Smooth muscle cell (in vitro differentiated cells): ENCODE measurements at regions not wholly inside any gene's neighbourhood (a gene's known extent, or its start where the extent isn't known, plus 50 kb on each side); places are given as distances from the start of the nearest gene placed in this dataset.

ENCODE experiments used
- DNase-seq: peaks from one replicate; lab custom pipeline; 2025; ENCODE audit not compliant: unreplicated experiment; lab: John Stamatoyannopoulos, UW
- H2AFZ ChIP-seq: fragments of 200-600 bp; sonication (generic); 2 replicates; pipeline ENCODE4 v1.6.0; 2016; ENCODE audit warnings: antibody characterized with exemption, low read depth, mild to moderate bottlenecking
- H3F3A ChIP-seq: fragments of 200-600 bp; sonication (generic); 2 replicates; pipeline ENCODE4 v1.6.0; 2017; ENCODE audit warnings: antibody characterized with exemption, low read depth
- H3K27ac ChIP-seq: fragments of 200-600 bp; sonication (generic); 2 replicates; pipeline ENCODE4 v1.5.1; 2016; ENCODE audit warnings: low read depth, mild to moderate bottlenecking
- H3K27me3 ChIP-seq: fragments of 200-600 bp; sonication (generic); 2 replicates; pipeline ENCODE4 v1.6.1; 2016; ENCODE audit warnings: low read depth, mild to moderate bottlenecking
- H3K36me3 ChIP-seq: fragments of 200-600 bp; sonication (generic); 2 replicates; pipeline ENCODE4 v1.5.1; 2016; ENCODE audit warnings: low read depth
- H3K4me1 ChIP-seq: fragments of 200-600 bp; sonication (generic); 2 replicates; pipeline ENCODE4 v1.5.1; 2016; ENCODE audit warnings: low read depth
- H3K4me2 ChIP-seq: fragments of 200-600 bp; sonication (generic); 2 replicates; pipeline ENCODE4 v1.6.0; 2016; ENCODE audit warnings: mild to moderate bottlenecking
- H3K4me3 ChIP-seq: fragments of 200-600 bp; sonication (generic); 2 replicates; pipeline ENCODE4 v1.5.1; 2016; ENCODE audit warnings: mild to moderate bottlenecking
- H3K79me2 ChIP-seq: fragments of 200-600 bp; sonication (generic); 2 replicates; pipeline ENCODE4 v1.6.0; 2016; ENCODE audit warnings: low read depth, mild to moderate bottlenecking
- H3K9ac ChIP-seq: fragments of 200-600 bp; sonication (generic); 2 replicates; pipeline ENCODE4 v1.6.0; 2016; ENCODE audit warnings: low read depth
- H3K9me3 ChIP-seq: fragments of 200-600 bp; sonication (generic); replicated peaks from 2 replicates; pipeline ENCODE4 v1.5.1; 2016; ENCODE audit warnings: low read depth
- H4K20me1 ChIP-seq: fragments of 200-600 bp; sonication (generic); 2 replicates; pipeline ENCODE4 v1.6.0; 2016; ENCODE audit warnings: low read depth
- WGBS: methylation state at CpG from one replicate; pipeline ENCODE4 v1.1.7; 2016; ENCODE audit warnings: low lambda C conversion rate; 5-methylcytosine and 5-hydroxymethylcytosine counted together
- TF ChIP-seq, protein P1 (sequence below): fragments of 200-600 bp; sonication (generic); IDR thresholded peaks from 2 replicates; pipeline ENCODE4 v1.5.1; 2017; ENCODE audit warnings: borderline replicate concordance, mild to moderate bottlenecking, antibody characterized with exemption; ENCODE audit not compliant: insufficient read depth, poor library complexity, severe bottlenecking

DNA sequence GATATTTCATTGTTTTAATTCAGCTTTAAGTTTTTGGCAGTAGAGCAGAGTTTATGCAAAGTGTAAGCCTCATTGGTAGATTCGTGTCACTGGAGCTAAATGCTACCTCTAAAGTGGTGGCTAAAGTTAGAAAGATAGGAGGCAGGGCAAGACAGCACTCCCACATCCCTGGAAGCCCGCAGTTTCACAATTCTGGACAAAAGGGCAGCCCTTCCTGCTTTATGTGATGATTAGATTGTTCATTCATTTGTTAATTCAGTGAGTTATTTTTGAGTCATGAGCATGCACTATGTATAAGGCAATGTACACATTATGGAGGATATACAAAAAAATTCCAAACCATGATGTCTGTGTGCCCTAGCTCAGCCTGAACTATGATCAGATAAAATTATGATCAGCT is 52.1 kb upstream of the EIF3M start:
- Histone ChIP-seq H3K4me1 (no peaks in the 10 kb centered on the region), H3K4me2 (no peak overlapping the region), H4K20me1 (no peaks in the 10 kb centered on the region), H3K27me3 (no peaks in the 10 kb centered on the region), H3K79me2 (no peaks in the 10 kb centered on the region), H3K9me3 (no peaks in the 10 kb centered on the region), H3K36me3 (no peaks in the 10 kb centered on the region), H3K4me3 (no peak overlapping the region), H3F3A (no peaks in the 10 kb centered on the region), H3K27ac (no peak overlapping the region), H3K9ac (no peak overlapping the region), H2AFZ (no peak overlapping the region)
- no peak for DNase-seq
- WGBS, result 74% methylated on average over 2 of the region's 2 CpGs
- TF ChIP-seq, protein P1, sequence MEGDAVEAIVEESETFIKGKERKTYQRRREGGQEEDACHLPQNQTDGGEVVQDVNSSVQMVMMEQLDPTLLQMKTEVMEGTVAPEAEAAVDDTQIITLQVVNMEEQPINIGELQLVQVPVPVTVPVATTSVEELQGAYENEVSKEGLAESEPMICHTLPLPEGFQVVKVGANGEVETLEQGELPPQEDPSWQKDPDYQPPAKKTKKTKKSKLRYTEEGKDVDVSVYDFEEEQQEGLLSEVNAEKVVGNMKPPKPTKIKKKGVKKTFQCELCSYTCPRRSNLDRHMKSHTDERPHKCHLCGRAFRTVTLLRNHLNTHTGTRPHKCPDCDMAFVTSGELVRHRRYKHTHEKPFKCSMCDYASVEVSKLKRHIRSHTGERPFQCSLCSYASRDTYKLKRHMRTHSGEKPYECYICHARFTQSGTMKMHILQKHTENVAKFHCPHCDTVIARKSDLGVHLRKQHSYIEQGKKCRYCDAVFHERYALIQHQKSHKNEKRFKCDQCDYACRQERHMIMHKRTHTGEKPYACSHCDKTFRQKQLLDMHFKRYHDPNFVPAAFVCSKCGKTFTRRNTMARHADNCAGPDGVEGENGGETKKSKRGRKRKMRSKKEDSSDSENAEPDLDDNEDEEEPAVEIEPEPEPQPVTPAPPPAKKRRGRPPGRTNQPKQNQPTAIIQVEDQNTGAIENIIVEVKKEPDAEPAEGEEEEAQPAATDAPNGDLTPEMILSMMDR, result no peak

DNA sequence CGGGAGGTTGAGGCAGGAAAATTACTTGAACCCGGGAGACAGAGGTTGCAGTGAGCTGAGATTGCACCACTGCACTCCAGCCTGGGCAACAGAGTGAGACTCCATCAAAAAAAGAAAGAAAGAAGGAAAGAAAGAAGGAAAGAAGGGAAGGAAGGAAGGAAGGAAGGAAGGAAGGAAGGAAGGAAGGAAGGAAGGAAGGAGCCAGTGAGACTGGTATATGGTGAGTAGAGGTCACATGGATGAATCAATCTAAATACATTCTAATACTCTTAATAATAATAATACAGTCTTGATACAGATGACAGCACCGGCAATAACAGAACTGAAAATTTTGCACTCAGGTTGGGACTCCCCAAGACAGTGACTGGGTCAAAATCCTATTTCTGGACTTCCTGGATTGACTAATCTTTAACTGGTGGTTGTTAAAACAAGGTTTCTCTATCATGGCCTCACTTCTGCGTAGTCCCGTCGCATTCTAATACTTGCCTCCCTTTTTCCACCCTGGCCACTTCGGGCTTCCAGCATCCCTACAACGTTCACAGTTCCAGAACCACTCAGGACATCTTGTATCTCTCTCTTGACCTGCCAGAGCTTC is 53.5 kb upstream of the EIF3M start:
- Histone ChIP-seq H3K4me2 (no peak overlapping the region), H3K9ac (no peak overlapping the region), H3K4me1 (no peaks in the 10 kb centered on the region), H3K9me3 (no peaks in the 10 kb centered on the region), H3K4me3 (no peak overlapping the region), H3K36me3 (no peaks in the 10 kb centered on the region), H3K79me2 (no peaks in the 10 kb centered on the region), H3K27ac (no peak overlapping the region), H4K20me1 (no peaks in the 10 kb centered on the region), H3K27me3 (no peaks in the 10 kb centered on the region), H2AFZ (no peak overlapping the region), H3F3A (no peaks in the 10 kb centered on the region)
- TF ChIP-seq, protein P1, result no peak
- WGBS, result 93% methylated on average over 8 of the region's 8 CpGs
- no peak for DNase-seq

DNA sequence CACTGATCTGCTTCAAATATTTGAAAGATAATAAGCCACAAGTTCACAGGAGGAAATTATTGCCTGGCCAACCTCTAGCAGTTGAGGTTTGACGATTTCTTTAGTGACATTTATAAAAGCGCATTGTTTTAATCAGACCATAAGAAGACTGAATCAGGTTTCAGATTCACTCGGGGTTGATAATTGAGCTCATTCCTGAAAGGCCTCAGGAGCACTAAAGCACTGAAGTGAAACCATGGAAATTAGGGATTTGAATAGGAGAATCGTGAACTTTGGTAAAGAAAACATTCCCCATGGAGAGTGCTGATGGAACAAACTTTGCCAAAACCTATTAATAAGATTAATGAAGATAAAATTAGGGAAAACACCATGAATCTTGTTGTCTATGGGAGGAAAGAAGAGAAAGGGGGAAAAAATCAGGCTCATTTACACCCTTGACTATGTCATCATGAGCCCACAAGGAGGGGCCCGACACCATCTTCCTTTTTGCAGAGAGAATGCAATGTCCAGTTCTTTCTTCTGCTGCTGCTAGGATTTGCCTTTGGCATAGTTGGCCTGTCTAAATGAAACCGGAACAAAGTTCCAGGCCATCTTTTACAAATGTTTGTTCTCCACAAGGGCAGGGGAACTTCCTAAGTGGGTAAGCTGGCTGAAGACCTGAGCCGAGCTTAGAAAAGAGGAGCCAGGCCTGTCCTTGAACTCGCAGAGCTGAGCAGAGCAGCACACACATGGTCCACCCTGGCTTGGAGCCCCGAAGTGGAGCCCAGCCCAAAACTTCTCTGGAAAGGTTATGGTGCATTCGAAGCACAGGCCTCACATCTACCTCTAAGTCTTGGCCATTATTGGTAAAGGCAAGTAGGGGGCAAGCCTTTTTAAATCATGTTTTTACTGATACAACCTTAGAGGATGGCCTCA is 56.1 kb upstream of the EIF3M start:
- 91% methylated on average over 10 of the region's 10 CpGs for WGBS
- H3K4me1 ChIP-seq, result no peaks in the 10 kb centered on the region
- no peaks in the 10 kb centered on the region for H3F3A ChIP-seq
- H3K4me2 ChIP-seq, result no peak overlapping the region
- TF ChIP-seq, protein P1, result no peak
- no peak overlapping the region for H3K27ac ChIP-seq
- no peak overlapping the region for H2AFZ ChIP-seq
- H3K9me3 ChIP-seq, result no peaks in the 10 kb centered on the region
- DNase-seq, result no peak
- H3K79me2 ChIP-seq, result no peaks in the 10 kb centered on the region
- no peaks in the 10 kb centered on the region for H3K36me3 ChIP-seq
- H3K4me3 ChIP-seq, result no peak overlapping the region
- no peak overlapping the region for H3K9ac ChIP-seq
- no peaks in the 10 kb centered on the region for H3K27me3 ChIP-seq
- no peaks in the 10 kb centered on the region for H4K20me1 ChIP-seq
